Liver (tissue), 3 donors: ENCODE measurements at regions not wholly inside any gene's neighbourhood (a gene's known extent, or its start where the extent isn't known, plus 50 kb on each side); places are given as distances from the start of the nearest gene placed in this dataset.

Experiments used
- HNF4G ChIP-seq: IDR thresholded peaks from 2 replicates; pipeline ENCODE4 v1.6.1; 2016; ENCODE audit warnings: antibody characterized with exemption
- REST ChIP-seq: IDR thresholded peaks from 2 replicates; pipeline ENCODE4 v1.6.1; 2016; ENCODE audit warnings: antibody characterized with exemption, mild to moderate bottlenecking
- RXRA ChIP-seq, 2 donors: IDR thresholded peaks; 2 replicates each; pipeline ENCODE4 v1.6.1; 2017 to 2018; ENCODE audit warnings: antibody characterized with exemption in 2 of 2, mild to moderate bottlenecking in 1 of 2
- SP1 ChIP-seq: IDR thresholded peaks from 2 replicates; pipeline ENCODE4 v1.6.1; 2018; ENCODE audit warnings: antibody characterized with exemption, mild to moderate bottlenecking
- TF ChIP-seq, protein P1 (sequence below): fragments of 150-350 bp; IDR thresholded peaks from 2 replicates; pipeline ENCODE4 v1.5.1; 2017; ENCODE audit warnings: improper control_type of control experiment, low read depth, low read length; ENCODE audit not compliant: missing input control
- TF ChIP-seq, protein P2 (sequence below): IDR thresholded peaks from 2 replicates; pipeline ENCODE4 v1.6.1; 2016; ENCODE audit warnings: antibody characterized with exemption
- TF ChIP-seq, protein P3 (sequence below): IDR thresholded peaks from 2 replicates; pipeline ENCODE4 v1.6.1; 2016; ENCODE audit warnings: antibody characterized with exemption
- donor health status: healthy.
- donor health status: healthy.

DNA sequence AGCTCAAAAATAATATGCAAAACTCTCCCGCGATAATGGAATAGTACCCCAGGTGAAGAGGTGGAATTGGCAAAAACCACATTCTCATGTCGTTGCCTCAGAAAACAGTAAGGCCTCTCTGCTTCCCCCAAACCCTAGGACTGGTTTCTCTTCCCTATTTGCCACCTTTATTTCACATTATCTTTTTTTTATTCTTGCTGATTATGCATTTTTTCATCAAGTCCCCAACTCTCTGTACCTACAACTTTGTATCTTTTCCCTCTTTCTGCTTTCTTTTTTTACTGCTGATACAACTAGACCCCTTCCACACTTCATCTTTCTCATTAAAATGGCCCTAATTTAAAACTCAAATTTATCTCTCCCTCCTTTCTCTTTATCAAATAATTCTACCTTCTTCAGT, 1472.2 kb downstream of the SUCLG1 start:
- TF ChIP-seq RXRA (IDR thresholded peaks at IDR 0.05) (no peak), REST (no peak), SP1 (no peak), HNF4G (no peak)
- TF ChIP-seq, protein P1, sequence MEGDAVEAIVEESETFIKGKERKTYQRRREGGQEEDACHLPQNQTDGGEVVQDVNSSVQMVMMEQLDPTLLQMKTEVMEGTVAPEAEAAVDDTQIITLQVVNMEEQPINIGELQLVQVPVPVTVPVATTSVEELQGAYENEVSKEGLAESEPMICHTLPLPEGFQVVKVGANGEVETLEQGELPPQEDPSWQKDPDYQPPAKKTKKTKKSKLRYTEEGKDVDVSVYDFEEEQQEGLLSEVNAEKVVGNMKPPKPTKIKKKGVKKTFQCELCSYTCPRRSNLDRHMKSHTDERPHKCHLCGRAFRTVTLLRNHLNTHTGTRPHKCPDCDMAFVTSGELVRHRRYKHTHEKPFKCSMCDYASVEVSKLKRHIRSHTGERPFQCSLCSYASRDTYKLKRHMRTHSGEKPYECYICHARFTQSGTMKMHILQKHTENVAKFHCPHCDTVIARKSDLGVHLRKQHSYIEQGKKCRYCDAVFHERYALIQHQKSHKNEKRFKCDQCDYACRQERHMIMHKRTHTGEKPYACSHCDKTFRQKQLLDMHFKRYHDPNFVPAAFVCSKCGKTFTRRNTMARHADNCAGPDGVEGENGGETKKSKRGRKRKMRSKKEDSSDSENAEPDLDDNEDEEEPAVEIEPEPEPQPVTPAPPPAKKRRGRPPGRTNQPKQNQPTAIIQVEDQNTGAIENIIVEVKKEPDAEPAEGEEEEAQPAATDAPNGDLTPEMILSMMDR, result no peak
- TF ChIP-seq, protein P2, sequence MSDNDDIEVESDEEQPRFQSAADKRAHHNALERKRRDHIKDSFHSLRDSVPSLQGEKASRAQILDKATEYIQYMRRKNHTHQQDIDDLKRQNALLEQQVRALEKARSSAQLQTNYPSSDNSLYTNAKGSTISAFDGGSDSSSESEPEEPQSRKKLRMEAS, result no peak
- TF ChIP-seq, protein P3, sequence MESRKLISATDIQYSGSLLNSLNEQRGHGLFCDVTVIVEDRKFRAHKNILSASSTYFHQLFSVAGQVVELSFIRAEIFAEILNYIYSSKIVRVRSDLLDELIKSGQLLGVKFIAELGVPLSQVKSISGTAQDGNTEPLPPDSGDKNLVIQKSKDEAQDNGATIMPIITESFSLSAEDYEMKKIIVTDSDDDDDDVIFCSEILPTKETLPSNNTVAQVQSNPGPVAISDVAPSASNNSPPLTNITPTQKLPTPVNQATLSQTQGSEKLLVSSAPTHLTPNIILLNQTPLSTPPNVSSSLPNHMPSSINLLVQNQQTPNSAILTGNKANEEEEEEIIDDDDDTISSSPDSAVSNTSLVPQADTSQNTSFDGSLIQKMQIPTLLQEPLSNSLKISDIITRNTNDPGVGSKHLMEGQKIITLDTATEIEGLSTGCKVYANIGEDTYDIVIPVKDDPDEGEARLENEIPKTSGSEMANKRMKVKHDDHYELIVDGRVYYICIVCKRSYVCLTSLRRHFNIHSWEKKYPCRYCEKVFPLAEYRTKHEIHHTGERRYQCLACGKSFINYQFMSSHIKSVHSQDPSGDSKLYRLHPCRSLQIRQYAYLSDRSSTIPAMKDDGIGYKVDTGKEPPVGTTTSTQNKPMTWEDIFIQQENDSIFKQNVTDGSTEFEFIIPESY, result no peak
